NB4 (cell line): ENCODE measurements at regions not wholly inside any gene's neighbourhood (a gene's known extent, or its start where the extent isn't known, plus 50 kb on each side); places are given as distances from the start of the nearest gene placed in this dataset.
"Not testable (repeated sequence)": the region's sequence is repeated elsewhere in the genome, so short reads cannot be mapped to it uniquely, and the experiment has no call there.

Experiments
- DNase-seq: peaks from one replicate; pipeline ENCODE4 v3.0.0; 2010; ENCODE audit warnings: low read depth
- H3K4me3 ChIP-seq: one replicate; pipeline ENCODE4 v1.5.1; 2011; ENCODE audit warnings: mild to moderate bottlenecking, low read depth, low read length, moderate library complexity
- MYC ChIP-seq: IDR thresholded peaks from 2 replicates; pipeline ENCODE4 v1.6.1; 2011; ENCODE audit warnings: low read depth, low read length
- POLR2A ChIP-seq: IDR thresholded peaks from 2 replicates; pipeline ENCODE4 v1.6.1; 2011; ENCODE audit warnings: mild to moderate bottlenecking; ENCODE audit not compliant: insufficient read length; ENCODE audit errors: extremely low read depth
- TF ChIP-seq, protein P1 (sequence below): IDR thresholded peaks from 2 replicates; pipeline ENCODE4 v1.6.1; 2011; ENCODE audit warnings: low read depth, low read length
- TF ChIP-seq, protein P2 (sequence below): IDR thresholded peaks from one replicate; pipeline ENCODE4 v1.5.1; 2012; ENCODE audit warnings: low read depth, low read length

DNA sequence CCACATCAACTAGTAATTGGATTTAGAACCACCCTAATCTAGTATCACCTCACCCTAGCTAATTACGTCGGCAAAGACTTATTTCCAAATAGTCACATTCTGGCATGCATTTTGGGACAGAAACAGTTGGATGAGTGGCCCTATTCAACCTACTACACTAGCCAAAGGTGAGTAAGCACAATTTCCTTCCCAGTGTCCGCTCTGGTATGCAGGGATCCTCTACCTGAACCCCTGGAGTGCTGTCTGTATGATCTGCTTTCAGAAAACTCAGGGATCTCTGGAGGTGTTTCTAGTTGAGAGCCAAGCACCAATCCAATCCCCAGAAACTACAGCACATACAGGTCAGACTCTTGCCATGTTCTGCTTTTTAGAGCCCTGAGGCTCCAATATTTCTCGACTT lies 717.4 kb upstream of the MANEA start:
- TF ChIP-seq, protein P1, sequence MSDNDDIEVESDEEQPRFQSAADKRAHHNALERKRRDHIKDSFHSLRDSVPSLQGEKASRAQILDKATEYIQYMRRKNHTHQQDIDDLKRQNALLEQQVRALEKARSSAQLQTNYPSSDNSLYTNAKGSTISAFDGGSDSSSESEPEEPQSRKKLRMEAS: no peak
- TF ChIP-seq, protein P2, sequence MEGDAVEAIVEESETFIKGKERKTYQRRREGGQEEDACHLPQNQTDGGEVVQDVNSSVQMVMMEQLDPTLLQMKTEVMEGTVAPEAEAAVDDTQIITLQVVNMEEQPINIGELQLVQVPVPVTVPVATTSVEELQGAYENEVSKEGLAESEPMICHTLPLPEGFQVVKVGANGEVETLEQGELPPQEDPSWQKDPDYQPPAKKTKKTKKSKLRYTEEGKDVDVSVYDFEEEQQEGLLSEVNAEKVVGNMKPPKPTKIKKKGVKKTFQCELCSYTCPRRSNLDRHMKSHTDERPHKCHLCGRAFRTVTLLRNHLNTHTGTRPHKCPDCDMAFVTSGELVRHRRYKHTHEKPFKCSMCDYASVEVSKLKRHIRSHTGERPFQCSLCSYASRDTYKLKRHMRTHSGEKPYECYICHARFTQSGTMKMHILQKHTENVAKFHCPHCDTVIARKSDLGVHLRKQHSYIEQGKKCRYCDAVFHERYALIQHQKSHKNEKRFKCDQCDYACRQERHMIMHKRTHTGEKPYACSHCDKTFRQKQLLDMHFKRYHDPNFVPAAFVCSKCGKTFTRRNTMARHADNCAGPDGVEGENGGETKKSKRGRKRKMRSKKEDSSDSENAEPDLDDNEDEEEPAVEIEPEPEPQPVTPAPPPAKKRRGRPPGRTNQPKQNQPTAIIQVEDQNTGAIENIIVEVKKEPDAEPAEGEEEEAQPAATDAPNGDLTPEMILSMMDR: no peak
- TF ChIP-seq POLR2A: no peak
- TF ChIP-seq MYC: no peak
- DNase-seq: no peak
- no peak overlapping the region for H3K4me3 ChIP-seq

DNA sequence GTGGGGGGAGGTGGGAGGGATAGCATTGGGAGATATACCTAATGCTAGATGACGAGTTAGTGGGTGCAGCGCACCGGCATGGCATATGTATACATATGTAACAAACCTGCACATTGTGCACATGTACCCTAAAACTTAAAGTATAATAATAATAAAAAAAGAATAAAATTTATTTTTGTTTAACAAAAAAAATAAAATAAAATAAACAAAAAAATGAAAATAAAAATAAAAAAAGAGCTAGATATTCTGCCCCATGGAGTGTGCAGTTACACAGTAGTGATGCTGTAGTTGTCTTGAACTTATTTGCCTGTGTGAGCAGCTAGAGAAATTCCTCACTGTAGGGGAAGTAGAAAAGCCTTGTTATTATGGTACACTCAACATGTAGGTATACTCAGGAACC lies 720.3 kb upstream of the MANEA start:
- not testable (repeated sequence) for DNase-seq, H3K4me3 ChIP-seq

DNA sequence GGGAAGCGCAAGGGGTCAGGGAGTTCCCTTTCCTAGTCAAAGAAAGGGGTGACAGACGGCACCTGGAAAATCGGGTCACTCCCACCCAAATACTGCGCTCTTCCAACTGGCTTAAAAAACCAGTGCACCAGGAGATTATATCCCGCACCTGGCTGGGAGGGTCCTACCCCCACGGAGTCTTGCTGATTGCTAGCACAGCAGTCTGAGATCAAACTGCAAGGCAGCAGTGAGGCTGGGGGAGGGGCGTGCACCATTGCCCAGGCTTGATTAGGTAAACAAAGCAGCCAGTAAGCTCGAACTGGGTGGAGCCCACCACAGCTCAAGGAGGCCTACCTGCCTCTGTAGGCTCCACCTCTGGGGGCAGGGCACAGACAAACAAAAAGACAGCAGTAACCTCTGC lies 726.0 kb upstream of the MANEA start:
- DNase-seq, H3K4me3 ChIP-seq: not testable (repeated sequence)

DNA sequence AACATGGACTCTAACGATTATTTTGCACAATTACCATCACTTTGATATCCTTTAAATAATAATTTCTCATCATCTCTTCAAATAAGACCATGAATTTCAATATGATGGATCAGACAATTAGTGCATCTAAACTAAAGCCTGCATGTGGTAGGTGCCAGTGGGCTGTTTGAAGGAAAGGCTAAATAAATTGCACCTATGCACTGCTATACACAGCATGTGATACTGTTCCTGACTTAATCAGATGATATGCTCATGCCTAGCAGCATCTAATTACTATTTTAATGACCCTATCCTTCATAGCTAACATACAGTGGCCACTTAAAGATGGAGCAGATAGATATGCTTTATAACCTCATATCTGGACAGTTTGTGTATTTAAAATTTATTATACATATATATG lies 731.6 kb upstream of the MANEA start:
- H3K4me3 ChIP-seq: no peak overlapping the region
- no peak for DNase-seq
- TF ChIP-seq MYC (no peak), POLR2A (no peak)
- TF ChIP-seq, protein P2: no peak
- TF ChIP-seq, protein P1: no peak

DNA sequence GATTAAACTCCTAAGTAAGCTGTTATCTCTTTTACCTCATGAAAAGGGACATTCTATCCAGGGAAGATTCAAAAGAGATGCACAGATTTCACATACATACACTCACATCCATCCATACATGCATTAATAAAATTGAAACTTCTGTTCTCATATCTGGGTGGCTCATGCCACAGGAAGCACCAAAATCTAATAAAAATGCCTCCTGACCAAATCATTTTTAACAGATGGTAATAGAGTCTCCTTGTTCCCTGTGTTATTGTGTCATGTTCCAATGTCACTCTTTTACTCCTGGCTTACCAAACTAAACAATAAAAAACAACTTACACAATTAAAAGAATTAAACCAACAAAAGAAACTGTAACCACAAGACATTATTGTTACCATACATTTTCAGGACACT lies 742.1 kb upstream of the MANEA start:
- TF ChIP-seq, protein P2: no peak
- TF ChIP-seq MYC: no peak
- TF ChIP-seq POLR2A: no peak
- TF ChIP-seq, protein P1: no peak
- no peak overlapping the region for H3K4me3 ChIP-seq
- DNase-seq: no peak

DNA sequence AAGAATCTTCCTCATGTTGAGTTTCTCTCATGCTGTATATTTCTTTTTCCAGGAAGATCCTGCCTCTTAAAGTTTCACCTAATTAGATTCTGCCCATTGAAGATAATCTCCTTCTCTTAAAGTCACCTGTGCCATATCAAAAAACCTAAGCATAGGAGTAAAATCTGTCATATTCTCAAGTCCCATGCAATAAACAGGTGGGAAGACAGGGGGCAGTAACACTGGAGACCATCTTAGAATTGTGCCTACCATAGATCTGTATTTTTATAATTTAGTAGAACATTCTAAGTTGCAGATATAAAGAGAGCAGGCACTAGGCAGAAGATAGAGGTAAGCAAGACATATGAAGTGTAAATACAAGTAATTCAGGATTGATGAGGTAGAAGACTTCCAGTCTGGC lies 763.5 kb upstream of the MANEA start:
- no peak for DNase-seq
- TF ChIP-seq, protein P1: no peak
- no peak for TF ChIP-seq MYC
- TF ChIP-seq POLR2A: no peak
- TF ChIP-seq, protein P2: peak; percentile 22
- H3K4me3 ChIP-seq: no peak overlapping the region

DNA sequence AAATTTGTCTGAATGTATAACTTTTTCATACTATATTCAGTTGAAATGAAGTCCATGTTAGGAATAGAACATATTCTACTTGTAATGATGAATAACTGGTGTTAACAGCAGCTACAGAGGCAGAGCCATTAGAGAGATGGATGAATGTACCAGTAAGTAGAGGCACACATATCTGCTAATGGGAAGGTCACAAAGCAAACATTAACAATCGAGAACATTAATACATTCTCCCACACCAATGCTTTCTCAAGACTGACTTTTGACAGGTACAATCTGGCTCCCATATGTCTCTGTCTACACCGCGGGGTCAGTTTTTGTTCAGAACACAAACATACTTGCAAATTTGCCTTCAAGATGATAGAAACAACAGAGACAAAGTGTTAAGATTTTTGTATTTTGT lies 776.0 kb upstream of the MANEA start:
- TF ChIP-seq POLR2A (no peak), MYC (no peak)
- TF ChIP-seq, protein P2: no peak
- TF ChIP-seq, protein P1: no peak
- H3K4me3 ChIP-seq: no peak overlapping the region
- DNase-seq: no peak
